GM12878 (cell line): ENCODE measurements at regions not wholly inside any gene's neighbourhood (a gene's known extent, or its start where the extent isn't known, plus 50 kb on each side); places are given as distances from the start of the nearest gene placed in this dataset.

Experiments used
- ATAC-seq: fragments of 200-7000 bp; cut with Tn5 transposase; 3 replicates; pipeline ENCODE4 v1.9.1; 2020; ENCODE audit warnings: mild to moderate bottlenecking, moderate library complexity
- BruUV-seq: library from RNA; stranded (reverse); fragments of 400-500 nt; replicated peaks from 2 replicates; lab custom pipeline; 2021; lab: Mats Ljungman, UMichigan
- CTCF ChIA-PET: fragments of 300-600 bp; sonication (Branson Sonifier 250); formaldehyde crosslinking; extraction: SDS; loops from one replicate; lab custom pipeline; 2021; ENCODE audit warnings: inconsistent platforms; lab: Yijun Ruan, JAX
- POLR2A ChIA-PET: fragments of 350-600 bp; formaldehyde crosslinking; extraction: SDS; loops from one replicate; lab custom pipeline; 2021; ENCODE audit warnings: inconsistent platforms; lab: Charles Lee
- RAD21 ChIA-PET: fragments of 300-600 bp; sonication (Branson Sonifier 250); formaldehyde crosslinking; loops from one replicate; lab custom pipeline; 2023; ENCODE audit warnings: antibody characterized with exemption; ENCODE audit not compliant: unreplicated experiment; lab: Charles Lee
- SMC1A ChIA-PET: fragments of 300-600 bp; sonication (Branson Sonifier 250); formaldehyde crosslinking; loops from one replicate; lab custom pipeline; 2023; ENCODE audit not compliant: unreplicated experiment, uncharacterized antibody; lab: Charles Lee
- DNase-seq: peaks from one replicate; pipeline ENCODE4 v3.0.0-alpha.2; 2011; ENCODE audit warnings: low read depth, low spot score
- FAIRE-seq: peaks from 3 replicates; lab custom pipeline; 2011; peaks lifted over from hg19 to GRCh38; lab: Jason Lieb, UNC
- H2AFZ ChIP-seq: 2 replicates; pipeline ENCODE4 v1.6.0; 2011; ENCODE audit warnings: low read depth, low read length, control low read depth; ENCODE audit not compliant: control insufficient read depth
- H3K27ac ChIP-seq: 2 replicates; pipeline ENCODE4 v1.5.1; 2011; ENCODE audit warnings: control low read depth; ENCODE audit not compliant: control insufficient read depth, insufficient read depth
- H3K27me3 ChIP-seq, 2 experiments: replicated peaks in 1 of 2; 2 replicates each; pipeline versions ENCODE4 v1.6.0 to v1.6.1; 2011; ENCODE audit warnings: low read length in 1 of 2; ENCODE audit not compliant: control insufficient read depth in 2 of 2, insufficient read depth in 2 of 2
- H3K36me3 ChIP-seq, 2 experiments: 2 replicates each; pipeline ENCODE4 v1.5.1; 2011; ENCODE audit warnings: low read length in 1 of 2; ENCODE audit not compliant: control insufficient read depth in 2 of 2, insufficient read depth in 2 of 2
- H3K4me1 ChIP-seq: 2 replicates; pipeline ENCODE4 v1.6.1; 2011; ENCODE audit warnings: mild to moderate bottlenecking, low read length, moderate library complexity, mixed read lengths; ENCODE audit not compliant: control insufficient read depth, insufficient read depth
- H3K4me2 ChIP-seq: 2 replicates; pipeline ENCODE4 v1.6.0; 2011; ENCODE audit warnings: control low read depth; ENCODE audit not compliant: control insufficient read depth, insufficient read depth
- H3K4me3 ChIP-seq: fragments of 200-600 bp; sonication (generic); 2 replicates; pipeline ENCODE4 v1.5.1; 2016
- H3K79me2 ChIP-seq: 2 replicates; pipeline ENCODE4 v1.6.0; 2011; ENCODE audit warnings: low read length; ENCODE audit not compliant: control insufficient read depth, insufficient read depth
- H3K9ac ChIP-seq: 2 replicates; pipeline ENCODE4 v1.8.0; 2011; ENCODE audit warnings: low read length, control low read depth, mixed read lengths; ENCODE audit not compliant: control insufficient read depth, insufficient read depth
- H3K9me3 ChIP-seq: replicated peaks from 3 replicates; pipeline ENCODE4 v1.5.1; 2011; ENCODE audit warnings: mild to moderate bottlenecking, low read length; ENCODE audit not compliant: control insufficient read depth, insufficient read depth
- H4K20me1 ChIP-seq: 2 replicates; pipeline ENCODE4 v1.6.0; 2011; ENCODE audit not compliant: control insufficient read depth, insufficient read depth
- CBFB ChIP-seq: IDR thresholded peaks from 2 replicates; pipeline ENCODE4 v1.6.1; 2016; ENCODE audit warnings: antibody characterized with exemption, low read depth
- KAT2A ChIP-seq: conservative IDR thresholded peaks from 2 replicates; pipeline ENCODE4 v1.6.1; 2011; ENCODE audit warnings: low read depth, low read length; ENCODE audit not compliant: control insufficient read depth
- REST ChIP-seq: IDR thresholded peaks from 2 replicates; pipeline ENCODE4 v1.6.1; 2012; ENCODE audit warnings: mild to moderate bottlenecking, low read depth, low read length
- ZBTB11 ChIP-seq: fragments of 450-650 bp; formaldehyde crosslinking; IDR thresholded peaks from 2 replicates; pipeline ENCODE4 v1.5.0; 2022; ENCODE audit warnings: mild to moderate bottlenecking, missing genetic modification characterization
- ZNF687 ChIP-seq: fragments of 450-650 bp; IDR thresholded peaks from 2 replicates; pipeline ENCODE4 v1.6.1; 2017; ENCODE audit warnings: mild to moderate bottlenecking, moderate library complexity
- WGBS: methylation state at CpG from one replicate; pipeline ENCODE4 v1.1.6; 2016; ENCODE audit warnings: low lambda C conversion rate; ENCODE audit not compliant: insufficient replicate concordance, insufficient coverage; ENCODE audit errors: missing lambda C conversion rate; 5-methylcytosine and 5-hydroxymethylcytosine counted together
- in situ Hi-C: fragments of 300-500 bp; cut with MboI; formaldehyde crosslinking; loops from 9 replicates; pipeline ENCODE4 v1.14.3; 2018; ENCODE audit warnings: mixed read lengths
- intact Hi-C: fragments of 100-400 bp; cut with micrococcal nuclease; formaldehyde crosslinking; loops from one replicate; pipeline ENCODE4 v1.14.2; 2022; ENCODE audit not compliant: unreplicated experiment

- no peak for TF ChIP-seq ZBTB11
These were observed 222.3 kb upstream of the BOD1L1 start (continued) for GRCh38 chr4:13849778-13850177.

- no peaks in the 10 kb centered on the region for H3K36me3 ChIP-seq
- H3K79me2 ChIP-seq: no peaks in the 10 kb centered on the region
- H3K4me3 ChIP-seq: no peak overlapping the region
- no peak overlapping the region for H3K9ac ChIP-seq
- H3K9me3 ChIP-seq: no peaks in the 10 kb centered on the region
- CTCF ChIA-PET: no interaction called here
- H3K4me2 ChIP-seq: no peak overlapping the region
- H3K27ac ChIP-seq: no peak overlapping the region
- RAD21 ChIA-PET: no interaction called here
- ATAC-seq (no peak), DNase-seq (no peak), FAIRE-seq (no peak)
- POLR2A ChIA-PET: no interaction called here
- no peaks in the 10 kb centered on the region for H3K27me3 ChIP-seq
- SMC1A ChIA-PET: interaction anchor here (1.1 to 1.3 kb wide), 2 partner anchors 8 to 93 kb away, joined by 3 to 4 read pairs; no protein-coding TSS in a partner anchor
- H3K4me1 ChIP-seq: no peaks in the 10 kb centered on the region
- intact Hi-C loops: no loop called here
- no peaks in the 10 kb centered on the region for H4K20me1 ChIP-seq
- no peak overlapping the region for H2AFZ ChIP-seq
- no TSS peak for BruUV-seq
- in situ Hi-C loops: no loop called here
- 16% methylated on average over 12 of the region's 12 CpGs for WGBS
- TF ChIP-seq REST (no peak), ZNF687 (no peak), KAT2A (no peak), CBFB (no peak)
These were observed 223.8 kb upstream of the BOD1L1 start for GRCh38 chr4:13851085-13851940.
